ENCODE measurements at regions not wholly inside any gene's neighbourhood (a gene's known extent, or its start where the extent isn't known, plus 50 kb on each side); places are given as distances from the start of the nearest gene placed in this dataset.

- no peak overlapping the region for H3K27ac ChIP-seq (ENCODE audit: poor library complexity, severe bottlenecking)
- DNase-seq (ENCODE audit: low spot score) (no peak), ATAC-seq (ENCODE audit: low read depth) (no peak)
- no peaks in the 10 kb centered on the region for H3K9me3 ChIP-seq (ENCODE audit: severe bottlenecking)
- TF ChIP-seq CTCF (IDR thresholded peaks at IDR 0.05; ENCODE audit: poor library complexity, severe bottlenecking), result no peak
- peaks cover 6% of the 10 kb centered on the region for H3K4me1 ChIP-seq (ENCODE audit: insufficient read depth, poor library complexity, severe bottlenecking)
- no peak overlapping the region for H3K4me3 ChIP-seq (ENCODE audit: severe bottlenecking)
- H3K27me3 ChIP-seq (ENCODE audit: insufficient read depth, poor library complexity, severe bottlenecking), result no peaks in the 10 kb centered on the region
- no peaks in the 10 kb centered on the region for H3K36me3 ChIP-seq (ENCODE audit: low read depth)
These were observed 110.1 kb upstream of the JAG1 start for GRCh38 chr20:10783707-10784553.

GRCh38 chr20:10784554-10785183, 110.9 kb upstream of the JAG1 start:
- ATAC-seq (ENCODE audit: low read depth), result no peak
- H3K9me3 ChIP-seq (ENCODE audit: severe bottlenecking), result no peaks in the 10 kb centered on the region
- DNase-seq (ENCODE audit: low spot score), result no peak
- no peaks in the 10 kb centered on the region for H3K36me3 ChIP-seq (ENCODE audit: low read depth)
- H3K27me3 ChIP-seq (ENCODE audit: insufficient read depth, poor library complexity, severe bottlenecking), result no peaks in the 10 kb centered on the region
- H3K27ac ChIP-seq (ENCODE audit: poor library complexity, severe bottlenecking), result no peak overlapping the region
- no peak for TF ChIP-seq CTCF (IDR thresholded peaks at IDR 0.05; ENCODE audit: poor library complexity, severe bottlenecking)
- H3K4me1 ChIP-seq (ENCODE audit: insufficient read depth, poor library complexity, severe bottlenecking), result peaks cover 7% of the 10 kb centered on the region
- H3K4me3 ChIP-seq (ENCODE audit: severe bottlenecking), result no peak overlapping the region

- peaks cover 14% of the 10 kb centered on the region for H3K4me1 ChIP-seq (ENCODE audit: insufficient read depth, poor library complexity, severe bottlenecking)
- no peak overlapping the region for H3K27ac ChIP-seq (ENCODE audit: poor library complexity, severe bottlenecking)
- TF ChIP-seq CTCF (IDR thresholded peaks at IDR 0.05; ENCODE audit: poor library complexity, severe bottlenecking), result no peak
- ATAC-seq (ENCODE audit: low read depth) (no peak), DNase-seq (ENCODE audit: low spot score) (no peak)
- no peaks in the 10 kb centered on the region for H3K27me3 ChIP-seq (ENCODE audit: insufficient read depth, poor library complexity, severe bottlenecking)
- no peak overlapping the region for H3K4me3 ChIP-seq (ENCODE audit: severe bottlenecking)
- H3K36me3 ChIP-seq (ENCODE audit: low read depth), result no peaks in the 10 kb centered on the region
- no peaks in the 10 kb centered on the region for H3K9me3 ChIP-seq (ENCODE audit: severe bottlenecking)
These were observed 112.9 kb upstream of the JAG1 start for GRCh38 chr20:10786678-10787077.

- DNase-seq (ENCODE audit: low spot score), result no peak
- no peak for ATAC-seq (ENCODE audit: low read depth)
These were observed 114.3 kb upstream of the JAG1 start for GRCh38 chr20:10788055-10788454.

More at GRCh38 chr20:10788055-10788454, 114.3 kb upstream of the JAG1 start:
- no peak for TF ChIP-seq CTCF (IDR thresholded peaks at IDR 0.05; ENCODE audit: poor library complexity, severe bottlenecking)
- no peaks in the 10 kb centered on the region for H3K27me3 ChIP-seq (ENCODE audit: insufficient read depth, poor library complexity, severe bottlenecking)
- H3K9me3 ChIP-seq (ENCODE audit: severe bottlenecking), result no peaks in the 10 kb centered on the region
- H3K4me1 ChIP-seq (ENCODE audit: insufficient read depth, poor library complexity, severe bottlenecking), result peaks cover 14% of the 10 kb centered on the region
- H3K4me3 ChIP-seq (ENCODE audit: severe bottlenecking), result no peak overlapping the region
- no peaks in the 10 kb centered on the region for H3K36me3 ChIP-seq (ENCODE audit: low read depth)
- no peak overlapping the region for H3K27ac ChIP-seq (ENCODE audit: poor library complexity, severe bottlenecking)

Data from RWPE2 (cell line).